ENCODE measurements at regions not wholly inside any gene's neighbourhood (a gene's known extent, or its start where the extent isn't known, plus 50 kb on each side); places are given as distances from the start of the nearest gene placed in this dataset.

DNA sequence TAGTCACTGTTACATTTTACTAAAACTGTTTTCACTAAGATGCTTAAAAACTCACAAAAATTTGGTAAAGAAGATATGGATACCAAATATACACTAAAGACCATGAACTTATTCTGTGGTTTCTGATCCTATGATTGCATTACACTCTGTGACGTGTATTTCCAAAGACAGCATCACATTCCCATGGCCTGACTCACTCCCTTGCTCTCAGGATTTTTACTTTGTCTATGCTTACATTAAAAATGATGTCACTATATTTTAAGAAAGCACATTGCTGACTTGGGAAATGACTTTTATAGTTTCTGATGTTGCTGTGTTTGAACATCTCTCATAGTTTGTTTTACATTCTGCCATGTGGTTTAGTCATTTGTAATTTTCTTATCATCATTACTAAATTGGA is 327.9 kb upstream of the MAGEB18 start:
- Histone ChIP-seq H3K36me3 (ENCODE audit: control insufficient read depth, insufficient read depth, low read length) (no peaks in the 10 kb centered on the region), H3K14ac (replicated peaks; ENCODE audit: low read depth, low read length) (no peak overlapping the region), H4K5ac (ENCODE audit: low read depth, low read length) (no peak overlapping the region), H2AK9ac (replicated peaks; ENCODE audit: low read depth, low read length, poor library complexity) (no peak overlapping the region), H3K9me1 (ENCODE audit: insufficient read depth, low read length) (no peaks in the 10 kb centered on the region), H3K27me3 (ENCODE audit: control insufficient read depth, insufficient read depth, low read length) (no peaks in the 10 kb centered on the region), H3K4me1 (ENCODE audit: control insufficient read depth, insufficient read depth, low read length) (no peaks in the 10 kb centered on the region), H3K27ac (ENCODE audit: insufficient read depth, low read length) (no peak overlapping the region), H4K91ac (ENCODE audit: insufficient read depth, low read depth, low read length) (no peak overlapping the region), H2BK5ac (ENCODE audit: low read depth, low read length, poor library complexity, severe bottlenecking) (no peak overlapping the region), H2AFZ (replicated peaks; ENCODE audit: low read length, poor library complexity) (no peak overlapping the region), H4K20me1 (ENCODE audit: insufficient read depth, low read length) (no peaks in the 10 kb centered on the region), H3K4me2 (ENCODE audit: low read depth, low read length) (no peak overlapping the region), H3K9me3 (ENCODE audit: control insufficient read depth, insufficient read depth, low read length) (no peaks in the 10 kb centered on the region), H3K18ac (ENCODE audit: low read depth, low read length) (no peak overlapping the region), H4K8ac (ENCODE audit: low read depth in 2 of 2, low read length in 2 of 2) (no peak overlapping the region), H3K4ac (ENCODE audit: low read depth, low read length) (no peak overlapping the region), H2BK120ac (ENCODE audit: low read depth, low read length) (no peak overlapping the region), H3K9ac (ENCODE audit: low read depth, low read length) (no peak overlapping the region), H3K56ac (ENCODE audit: extremely low read depth, insufficient read depth, low read length) (no peak overlapping the region), H3K79me1 (ENCODE audit: low read depth in 1 of 2, low read length in 2 of 2) (no peaks in the 10 kb centered on the region), H2AK5ac (ENCODE audit: low read depth, low read length) (no peak overlapping the region), H3K23ac (ENCODE audit: low read depth, low read length) (no peak overlapping the region), H2BK15ac (ENCODE audit: low read depth, low read length) (no peak overlapping the region), H3K4me3 (ENCODE audit: insufficient read depth, low read depth, low read length) (no peak overlapping the region), H2BK20ac (ENCODE audit: low read depth, low read length) (no peak overlapping the region)
- peak; percentile 49 for TF ChIP-seq CEBPB (IDR thresholded peaks at IDR 0.05; ENCODE audit: low read depth, low read length)
- no peak for TF ChIP-seq CHD1 (IDR thresholded peaks at IDR 0.05; ENCODE audit: low read depth, low read length)
- no TSS peak for BruUV-seq (replicated peaks)
- in situ Hi-C loops (cut with MboI; ENCODE audit: low sequenced_read_pairs) (no loop called here), dilution Hi-C loops (cut with HindIII; ENCODE audit: low sequenced_read_pairs, unreplicated experiment) (no loop called here), intact Hi-C loops (cut with micrococcal nuclease) (no loop called here)
- CTCF ChIA-PET, result no interaction called here
- POLR2A ChIA-PET (ENCODE audit: unreplicated experiment), result no interaction called here
- no CpG with 5 or more reads among the region's 1 CpG for WGBS, 2 experiments (ENCODE audit: extremely low coverage in 2 of 2, insufficient read length in 1 of 2)
- ATAC-seq (ENCODE audit: low read depth), result peak; percentile 49
- peak; percentile 75 for DNase-seq

Data from IMR-90 (cell line).